GM21576 (cell line): ENCODE measurements at regions not wholly inside any gene's neighbourhood (a gene's known extent, or its start where the extent isn't known, plus 50 kb on each side); places are given as distances from the start of the nearest gene placed in this dataset.
"Not testable (repeated sequence)": the region's sequence is repeated elsewhere in the genome, so short reads cannot be mapped to it uniquely, and the experiment has no call there.

Experiments
- ATAC-seq: cut with Tn5 transposase; IDR thresholded peaks from one replicate; pipeline ENCODE4 v1.9.1; 2021; ENCODE audit warnings: mild to moderate bottlenecking, moderate library complexity; ENCODE audit not compliant: unreplicated experiment

GRCh38 chr12:47491516-47492305 is 214.1 kb downstream of the RPAP3 start:
- no peak for ATAC-seq

GRCh38 chr12:47488888-47489287 is 216.9 kb downstream of the RPAP3 start:
- ATAC-seq, result no peak

DNA sequence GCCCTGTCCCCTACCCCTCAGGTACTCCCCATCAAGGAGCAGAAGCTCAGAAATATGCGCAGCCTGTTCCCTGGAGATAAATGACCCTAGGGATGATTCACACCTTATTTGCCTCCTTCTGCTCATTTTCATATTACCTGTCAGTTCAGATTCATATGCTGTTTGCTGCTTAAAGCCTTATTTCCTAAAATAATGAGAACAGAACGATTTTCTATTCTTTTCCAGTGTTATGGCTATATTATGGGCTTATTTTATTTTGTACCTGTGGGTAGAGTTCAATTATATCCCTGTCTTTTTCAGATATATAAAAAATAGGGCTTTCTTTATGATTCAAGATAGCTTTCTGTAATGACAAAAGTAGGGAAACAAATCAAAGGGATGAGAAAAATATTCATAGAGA is 224.8 kb downstream of the RPAP3 start:
- ATAC-seq, result no peak

DNA sequence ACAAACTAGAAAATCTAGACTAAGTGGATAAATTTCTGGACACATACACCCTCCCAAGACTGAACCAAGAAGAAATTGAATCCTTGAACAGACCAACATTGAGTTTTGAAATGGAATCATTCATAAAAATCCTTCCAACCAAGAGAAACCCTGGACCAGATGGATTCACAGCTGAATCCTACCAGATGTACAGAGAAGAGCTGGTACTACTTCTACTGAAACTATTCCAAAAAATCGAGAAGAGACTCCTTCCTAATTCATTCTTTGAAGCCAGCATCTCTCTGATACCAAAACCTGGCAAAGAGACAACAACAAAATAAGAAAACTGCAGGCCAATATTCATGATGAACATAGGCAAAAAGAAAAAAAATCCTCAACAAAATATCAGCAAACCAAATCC is 227.4 kb downstream of the RPAP3 start:
- no peak for ATAC-seq

GRCh38 chr12:47473091-47473490 is 232.7 kb downstream of the RPAP3 start:
- no peak for ATAC-seq

DNA sequence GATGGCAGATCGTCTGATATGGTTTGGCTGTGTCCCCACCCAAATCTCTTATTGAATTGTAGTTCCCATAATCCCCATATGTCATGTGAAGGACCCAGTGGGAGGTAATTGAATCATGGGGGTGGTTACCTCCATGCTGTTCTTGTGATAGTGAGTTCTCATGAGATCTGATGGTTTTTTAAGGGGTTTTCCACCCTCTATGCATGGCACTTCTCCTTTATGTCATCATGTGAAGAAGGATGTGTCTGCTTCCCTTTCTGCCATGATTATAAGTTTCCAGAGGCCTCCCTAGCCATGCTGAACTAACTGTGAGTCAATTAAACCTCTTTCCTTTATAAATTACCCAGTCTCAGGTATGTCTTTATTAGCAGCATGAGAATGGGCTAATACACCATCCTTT is 235.5 kb downstream of the RPAP3 start:
- not testable (repeated sequence) for ATAC-seq

- not testable (repeated sequence) for ATAC-seq
Measured at GRCh38 chr12:47463918-47464317, 241.9 kb downstream of the RPAP3 start.

- no peak for ATAC-seq
Measured at GRCh38 chr12:47458279-47458678, 247.6 kb downstream of the RPAP3 start.

DNA sequence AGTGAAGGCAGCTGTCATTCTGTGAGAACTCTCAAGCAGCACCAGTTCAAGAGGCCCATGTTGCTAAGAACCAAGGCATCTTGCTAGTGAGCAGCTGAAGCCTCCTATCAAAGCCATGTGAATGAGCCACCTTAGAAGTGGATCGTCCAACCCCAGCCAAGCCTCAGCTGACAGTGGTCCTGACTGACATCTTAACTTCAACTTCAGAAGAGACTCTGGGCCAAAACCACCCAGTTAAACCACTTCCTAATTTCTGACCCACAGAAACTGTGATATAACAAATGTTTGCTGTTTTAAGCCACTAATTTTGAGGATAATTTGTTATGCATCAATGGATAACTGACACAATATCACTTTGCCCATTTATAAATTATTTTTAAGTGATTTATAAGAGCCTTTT is 256.0 kb downstream of the RPAP3 start:
- no peak for ATAC-seq

DNA sequence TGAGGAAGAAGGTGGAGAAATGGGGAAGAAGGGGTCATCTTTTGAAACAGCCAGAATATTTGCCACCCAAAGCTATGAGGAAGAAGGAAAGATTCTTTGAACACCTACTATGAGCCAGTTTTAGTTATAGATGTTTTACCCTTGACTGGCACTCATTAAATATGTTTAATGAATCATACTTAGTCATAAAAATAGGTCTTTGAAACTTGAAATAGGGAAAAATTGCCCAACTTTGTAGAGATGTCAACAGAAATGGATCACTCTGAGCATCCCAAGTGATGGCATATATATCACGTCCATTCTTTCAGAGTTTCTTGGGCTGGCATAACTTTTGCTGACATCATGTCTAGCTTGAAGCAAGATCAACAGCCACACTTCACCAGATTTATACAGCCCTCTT is 263.5 kb downstream of the RPAP3 start:
- no peak for ATAC-seq

DNA sequence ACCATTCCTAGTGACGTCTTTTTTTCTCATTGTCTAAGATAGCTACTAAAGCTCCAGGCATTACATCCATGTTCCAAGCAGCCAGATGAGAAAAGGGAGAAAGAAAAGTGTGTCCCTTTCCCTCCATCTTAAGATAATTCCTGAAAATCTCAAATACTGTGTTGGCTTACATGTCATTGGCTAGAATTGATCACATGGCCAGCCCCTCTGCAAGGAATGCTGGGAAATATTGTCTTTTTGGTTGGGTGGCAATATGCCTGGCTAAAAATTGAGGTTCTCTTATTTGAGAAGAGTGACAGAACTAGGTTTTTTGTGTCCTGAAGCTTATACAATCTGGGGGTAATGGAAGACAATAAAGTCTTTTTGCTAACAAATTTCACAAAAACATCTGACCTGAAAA is 264.3 kb downstream of the RPAP3 start:
- ATAC-seq, result no peak

DNA sequence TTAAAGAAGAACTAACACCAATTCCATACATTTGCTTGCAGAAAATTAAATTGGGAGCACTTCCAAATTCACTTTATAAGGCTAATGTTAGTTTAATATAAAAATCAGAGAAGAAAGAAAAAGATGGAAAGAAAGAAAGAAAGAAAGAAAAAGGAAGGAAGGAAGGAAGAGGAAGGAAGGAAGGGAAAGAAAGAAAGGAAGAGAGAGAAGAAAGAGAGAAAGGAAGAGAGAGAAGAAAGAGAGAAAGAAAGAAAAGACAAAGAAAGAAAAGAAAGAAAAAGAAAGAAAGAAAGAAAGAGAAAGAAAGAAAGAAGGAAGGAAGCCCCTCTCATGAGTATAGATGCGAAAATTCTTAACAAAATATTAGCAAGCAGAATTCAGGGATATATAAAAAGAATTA is 267.7 kb downstream of the RPAP3 start:
- no peak for ATAC-seq

GRCh38 chr12:47437570-47437969 is 268.3 kb downstream of the RPAP3 start:
- ATAC-seq, result no peak

DNA sequence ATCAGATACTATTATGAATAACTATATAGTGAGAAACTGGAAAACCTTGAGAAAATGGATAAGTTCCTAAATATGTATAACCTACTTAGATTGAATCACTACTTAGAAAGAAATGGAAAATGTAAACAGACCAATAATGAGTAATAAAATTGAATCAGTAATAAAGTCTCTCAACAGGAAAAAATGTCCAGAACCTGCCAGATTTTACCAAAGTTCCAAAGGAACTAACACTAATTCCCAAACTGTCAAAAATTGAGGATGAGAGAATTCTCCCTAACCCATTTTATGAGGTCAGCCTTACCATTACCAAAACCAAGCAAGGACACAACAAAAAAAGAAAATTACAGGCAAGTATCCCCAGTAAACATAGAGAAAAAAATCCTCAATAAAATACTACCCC is 272.0 kb downstream of the RPAP3 start:
- ATAC-seq, result no peak

DNA sequence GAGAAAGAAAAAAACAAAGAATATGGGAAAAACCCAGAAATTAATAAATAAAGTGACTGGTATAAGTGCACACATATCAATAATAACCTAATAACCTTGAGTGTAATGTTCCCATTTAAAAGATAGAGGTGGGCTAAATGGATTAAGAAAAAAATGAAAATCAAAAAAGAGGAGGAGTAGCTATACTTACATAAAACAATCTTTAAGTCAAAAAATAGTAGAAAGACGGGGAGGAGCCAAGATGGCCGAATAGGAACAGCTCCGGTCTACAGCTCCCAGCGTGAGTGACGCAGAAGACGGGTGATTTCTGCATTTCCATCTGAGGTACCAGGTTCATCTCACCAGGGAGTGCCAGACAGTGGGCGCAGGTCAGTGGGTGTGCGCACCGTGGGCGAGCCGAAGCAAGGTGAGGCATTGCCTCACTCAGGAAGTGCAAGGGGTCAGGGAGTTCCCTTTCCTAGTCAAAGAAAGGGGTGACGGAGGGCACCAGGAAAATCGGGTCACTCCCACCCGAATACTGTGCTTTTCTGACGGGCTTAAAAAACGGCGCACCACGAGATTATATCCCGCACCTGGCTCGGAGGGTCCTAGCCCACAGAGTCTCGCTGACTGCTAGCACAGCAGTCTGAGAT is 279.0 kb downstream of the RPAP3 start:
- ATAC-seq, result not testable (repeated sequence)

- ATAC-seq, result no peak
Measured at GRCh38 chr12:47422611-47423010, 283.2 kb downstream of the RPAP3 start.

GRCh38 chr12:47419497-47419896 is 286.3 kb downstream of the RPAP3 start:
- no peak for ATAC-seq

DNA sequence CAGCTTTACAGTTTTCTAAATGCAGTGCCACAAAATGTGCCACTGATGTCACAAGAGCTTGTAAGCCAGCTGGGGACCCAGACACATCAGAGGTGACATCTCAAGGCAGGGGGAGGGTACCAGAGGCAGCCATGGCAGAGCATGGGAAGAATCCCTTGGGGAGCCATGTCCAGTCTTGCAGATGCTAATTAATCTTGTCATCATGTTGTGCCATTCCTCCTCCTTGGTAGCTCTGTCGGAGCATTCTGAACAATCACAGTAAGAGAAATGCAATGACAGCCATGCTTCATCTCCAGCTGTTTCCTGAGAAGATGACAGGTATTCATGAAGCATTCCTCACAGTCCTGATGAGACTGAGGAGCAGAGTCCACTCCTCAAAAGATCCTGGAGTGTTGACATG is 287.9 kb downstream of the RPAP3 start:
- no peak for ATAC-seq

GRCh38 chr12:47417121-47417520 is 288.7 kb downstream of the RPAP3 start:
- no peak for ATAC-seq

- ATAC-seq, result no peak
Measured at GRCh38 chr12:47415054-47415453, 290.8 kb downstream of the RPAP3 start.

- no peak for ATAC-seq
Measured at GRCh38 chr12:47414511-47414910, 291.3 kb downstream of the RPAP3 start.

DNA sequence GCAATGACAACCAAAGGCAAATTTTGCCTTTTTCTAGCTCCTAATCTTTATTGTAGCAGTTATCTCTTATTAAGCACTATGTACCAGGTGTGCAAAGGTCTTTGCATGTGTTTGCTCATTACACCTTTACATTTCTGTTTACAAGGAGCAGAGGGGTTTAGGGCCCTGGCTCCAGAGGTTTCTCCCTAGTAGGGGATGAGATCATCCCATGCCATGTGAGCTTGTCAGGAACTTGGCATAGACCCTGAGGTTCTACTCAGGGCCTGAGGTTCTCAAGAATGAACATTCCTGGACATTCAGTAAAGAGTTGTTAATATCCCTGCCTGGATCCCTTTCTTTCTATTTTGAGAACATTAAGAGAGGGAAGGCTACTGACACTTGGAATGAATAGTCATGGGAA is 292.0 kb downstream of the RPAP3 start:
- no peak for ATAC-seq
